GM21447 (cell line): ENCODE measurements at regions not wholly inside any gene's neighbourhood (a gene's known extent, or its start where the extent isn't known, plus 50 kb on each side); places are given as distances from the start of the nearest gene placed in this dataset.

Experiments used
- ATAC-seq: cut with Tn5 transposase; IDR thresholded peaks from one replicate; pipeline ENCODE4 v1.9.1; 2021; ENCODE audit not compliant: unreplicated experiment

- ATAC-seq: no peak
Measured at GRCh38 chr10:21099291-21100062, 202.4 kb upstream of the NEBL start.

- ATAC-seq: no peak
Measured at GRCh38 chr10:21097926-21098355, 200.8 kb upstream of the NEBL start.

- ATAC-seq: no peak
Measured at GRCh38 chr10:21095494-21096055, 198.5 kb upstream of the NEBL start.

GRCh38 chr10:21095073-21095472 is 198.0 kb upstream of the NEBL start:
- ATAC-seq: no peak

- no peak for ATAC-seq
Measured at GRCh38 chr10:21092683-21093524, 195.8 kb upstream of the NEBL start.

- ATAC-seq: no peak
Measured at GRCh38 chr10:21090609-21091082, 193.5 kb upstream of the NEBL start.

GRCh38 chr10:21087476-21087875 is 190.4 kb upstream of the NEBL start:
- no peak for ATAC-seq

GRCh38 chr10:21084700-21085099 is 187.6 kb upstream of the NEBL start:
- no peak for ATAC-seq

GRCh38 chr10:21083861-21084260 is 186.8 kb upstream of the NEBL start:
- ATAC-seq: no peak

- ATAC-seq: no peak
Measured at GRCh38 chr10:21082206-21082605, 185.1 kb upstream of the NEBL start.

GRCh38 chr10:21080261-21080660 is 183.2 kb upstream of the NEBL start:
- no peak for ATAC-seq

GRCh38 chr10:21079330-21079658 is 182.2 kb upstream of the NEBL start:
- ATAC-seq: no peak

- no peak for ATAC-seq
Measured at GRCh38 chr10:21078410-21079329, 181.6 kb upstream of the NEBL start.

- ATAC-seq: no peak
Measured at GRCh38 chr10:21077681-21078080, 180.6 kb upstream of the NEBL start.

- no peak for ATAC-seq
Measured at GRCh38 chr10:21076381-21076780, 179.3 kb upstream of the NEBL start.

GRCh38 chr10:21075880-21076279 is 178.8 kb upstream of the NEBL start:
- no peak for ATAC-seq

- ATAC-seq: no peak
Measured at GRCh38 chr10:21071001-21071673, 174.0 kb upstream of the NEBL start.

- no peak for ATAC-seq
Measured at GRCh38 chr10:21069929-21070700, 173.0 kb upstream of the NEBL start.

GRCh38 chr10:21069278-21069677 is 172.2 kb upstream of the NEBL start:
- ATAC-seq: no peak
